Epithelial cell of proximal tubule (primary cell): ENCODE measurements at regions not wholly inside any gene's neighbourhood (a gene's known extent, or its start where the extent isn't known, plus 50 kb on each side); places are given as distances from the start of the nearest gene placed in this dataset.

Source experiments
- DNase-seq: peaks from one replicate; pipeline ENCODE4 v3.0.0-alpha.2; 2011; ENCODE audit warnings: low read depth
- H3K4me3 ChIP-seq: 2 replicates; pipeline ENCODE4 v1.5.1; 2011; ENCODE audit warnings: low read depth, mild to moderate bottlenecking, low read length
- CTCF ChIP-seq: conservative IDR thresholded peaks from 2 replicates; pipeline ENCODE4 v1.5.1; 2012; ENCODE audit warnings: low read depth, mild to moderate bottlenecking, low read length

- no peak for DNase-seq
Observed at GRCh38 chr3:88385090-88385489, 235.3 kb downstream of the C3orf38 start.

GRCh38 chr3:88398581-88398980, 248.8 kb downstream of the C3orf38 start:
- DNase-seq = no peak
- no peak overlapping the region for H3K4me3 ChIP-seq
- no peak for TF ChIP-seq CTCF

More at GRCh38 chr3:88385090-88385489, 235.3 kb downstream of the C3orf38 start:
- no peak for TF ChIP-seq CTCF
- no peak overlapping the region for H3K4me3 ChIP-seq

- DNase-seq = no peak
- no peak for TF ChIP-seq CTCF
- no peak overlapping the region for H3K4me3 ChIP-seq
Observed at GRCh38 chr3:88403319-88403718, 253.6 kb downstream of the C3orf38 start.

GRCh38 chr3:88408097-88408496, 258.3 kb downstream of the C3orf38 start:
- H3K4me3 ChIP-seq = no peak overlapping the region
- TF ChIP-seq CTCF = no peak

GRCh38 chr3:88408935-88409334, 259.2 kb downstream of the C3orf38 start:
- TF ChIP-seq CTCF = no peak
- H3K4me3 ChIP-seq = no peak overlapping the region
- DNase-seq = no peak

More at GRCh38 chr3:88408097-88408496, 258.3 kb downstream of the C3orf38 start:
- DNase-seq = no peak

GRCh38 chr3:88410259-88410658, 260.5 kb downstream of the C3orf38 start:
- H3K4me3 ChIP-seq = no peak overlapping the region
- no peak for DNase-seq
- TF ChIP-seq CTCF = no peak

- no peak for DNase-seq
- no peak for TF ChIP-seq CTCF
- no peak overlapping the region for H3K4me3 ChIP-seq
Observed at GRCh38 chr3:88412346-88412745, 262.6 kb downstream of the C3orf38 start.
